ENCODE measurements at regions not wholly inside any gene's neighbourhood (a gene's known extent, or its start where the extent isn't known, plus 50 kb on each side); places are given as distances from the start of the nearest gene placed in this dataset.

GRCh38 chr11:104546501-104546900 lies 351.8 kb downstream of the CASP12 start:
- no TSS peak for BruUV-seq (replicated peaks)
- intact Hi-C loops (cut with micrococcal nuclease) (no loop called here), dilution Hi-C loops (cut with HindIII; ENCODE audit: low sequenced_read_pairs, unreplicated experiment) (no loop called here), in situ Hi-C loops (cut with MboI; ENCODE audit: low sequenced_read_pairs) (no loop called here)
- Histone ChIP-seq H3K36me3 (ENCODE audit: control insufficient read depth, insufficient read depth, low read length) (no peaks in the 10 kb centered on the region), H3K23ac (ENCODE audit: low read depth, low read length) (no peak overlapping the region), H4K5ac (ENCODE audit: low read depth, low read length) (no peak overlapping the region), H2AFZ (replicated peaks; ENCODE audit: low read length, poor library complexity) (no peak overlapping the region), H2BK20ac (ENCODE audit: low read depth, low read length) (no peak overlapping the region), H3K27ac (ENCODE audit: insufficient read depth, low read length) (no peak overlapping the region), H3K4me2 (ENCODE audit: low read depth, low read length) (no peak overlapping the region), H3K14ac (replicated peaks; ENCODE audit: low read depth, low read length) (no peak overlapping the region), H3K9me3 (ENCODE audit: control insufficient read depth, insufficient read depth, low read length) (no peaks in the 10 kb centered on the region), H3K4me3 (ENCODE audit: insufficient read depth, low read depth, low read length) (no peak overlapping the region), H2AK5ac (ENCODE audit: low read depth, low read length) (no peak overlapping the region), H3K4ac (ENCODE audit: low read depth, low read length) (no peak overlapping the region), H2BK120ac (ENCODE audit: low read depth, low read length) (no peak overlapping the region), H4K8ac (ENCODE audit: low read depth in 2 of 2, low read length in 2 of 2) (no peak overlapping the region), H3K9ac (ENCODE audit: low read depth, low read length) (no peak overlapping the region), H2BK15ac (ENCODE audit: low read depth, low read length) (no peak overlapping the region), H4K91ac (ENCODE audit: insufficient read depth, low read depth, low read length) (no peak overlapping the region), H3K18ac (ENCODE audit: low read depth, low read length) (no peak overlapping the region), H3K56ac (ENCODE audit: extremely low read depth, insufficient read depth, low read length) (no peak overlapping the region), H2BK5ac (ENCODE audit: low read depth, low read length, poor library complexity, severe bottlenecking) (no peak overlapping the region), H3K9me1 (ENCODE audit: insufficient read depth, low read length) (no peaks in the 10 kb centered on the region), H3K79me1 (ENCODE audit: low read depth in 1 of 2, low read length in 2 of 2) (no peaks in the 10 kb centered on the region), H2AK9ac (replicated peaks; ENCODE audit: low read depth, low read length, poor library complexity) (no peak overlapping the region), H3K4me1 (ENCODE audit: control insufficient read depth, insufficient read depth, low read length) (no peaks in the 10 kb centered on the region), H3K27me3 (ENCODE audit: control insufficient read depth, insufficient read depth, low read length) (no peaks in the 10 kb centered on the region), H4K20me1 (ENCODE audit: insufficient read depth, low read length) (no peaks in the 10 kb centered on the region)
- CTCF ChIA-PET: no interaction called here
- no peak for DNase-seq
- TF ChIP-seq FOS (IDR thresholded peaks at IDR 0.05; ENCODE audit: low read depth, low read length) (no peak), MAFK (IDR thresholded peaks at IDR 0.05; ENCODE audit: low read depth, low read length) (no peak), MXI1 (IDR thresholded peaks at IDR 0.05; ENCODE audit: borderline replicate concordance, low read depth, low read length) (no peak), CEBPB (IDR thresholded peaks at IDR 0.05; ENCODE audit: low read depth, low read length) (no peak), SMC3 (IDR thresholded peaks at IDR 0.05; ENCODE audit: low read depth, low read length) (no peak)
- WGBS, 2 experiments (ENCODE audit: extremely low coverage in 2 of 2, insufficient read length in 1 of 2): no CpG with 5 or more reads among the region's 2 CpGs
- POLR2A ChIA-PET (ENCODE audit: unreplicated experiment): no interaction called here
- ATAC-seq (ENCODE audit: low read depth): no peak

Measured in IMR-90 (cell line).